A549 (cell line): ENCODE measurements at regions not wholly inside any gene's neighbourhood (a gene's known extent, or its start where the extent isn't known, plus 50 kb on each side); places are given as distances from the start of the nearest gene placed in this dataset.

Experiments
- ATAC-seq, 2 experiments: fragments of 200-7000 bp in 1 of 2; fragments of >200 bp in 1 of 2; cut with Nextera tagmentation in 1 of 2; cut with Tn5 transposase in 1 of 2; 3 replicates each; pipeline versions ENCODE4 v1.8.0 to v1.9.1; 2018 to 2020; ENCODE audit warnings: mild to moderate bottlenecking in 1 of 2, moderate library complexity in 1 of 2
- CTCF ChIA-PET: fragments of 300-600 bp; sonication (Branson Sonifier 250); formaldehyde crosslinking; extraction: SDS; loops from one replicate; lab custom pipeline; 2021; ENCODE audit warnings: antibody characterized with exemption, inconsistent platforms; lab: Yijun Ruan, JAX
- POLR2A ChIA-PET: fragments of 350-600 bp; formaldehyde crosslinking; extraction: SDS; loops from one replicate; lab custom pipeline; 2021; ENCODE audit warnings: antibody characterized with exemption, inconsistent platforms; lab: Yijun Ruan, JAX
- DNase-seq, 2 experiments: peaks; one replicate each; pipeline versions ENCODE4 v3.0.0 to v3.0.0-alpha.2; 2011 to 2016; ENCODE audit warnings: low read depth in 1 of 2, low spot score in 1 of 2
- FAIRE-seq: peaks from 2 replicates; lab custom pipeline; 2011; peaks lifted over from hg19 to GRCh38; lab: Jason Lieb, UNC
- H3K27ac ChIP-seq, 2 experiments: fragments of >200 bp; sonication (Bioruptor Twin); formaldehyde crosslinking; 3 replicates each; pipeline ENCODE4 v1.5.1; 2016 to 2017
- H3K4me1 ChIP-seq: fragments of >200 bp; sonication (Bioruptor Twin); formaldehyde crosslinking; 3 replicates; pipeline ENCODE4 v1.6.1; 2016
- H3K4me2 ChIP-seq: fragments of >200 bp; sonication (Bioruptor Twin); formaldehyde crosslinking; 3 replicates; pipeline ENCODE4 v1.6.1; 2016
- H3K4me3 ChIP-seq: fragments of >200 bp; sonication (Bioruptor Twin); formaldehyde crosslinking; 3 replicates; pipeline ENCODE4 v1.5.1; 2016
- H3K9me3 ChIP-seq: fragments of >200 bp; sonication (Bioruptor Twin); formaldehyde crosslinking; 3 replicates; pipeline ENCODE4 v1.6.1; 2016
- CBX2 ChIP-seq: fragments of 200-600 bp; sonication (generic); IDR thresholded peaks from 2 replicates; pipeline ENCODE4 v1.6.1; 2016; ENCODE audit warnings: low read depth, mild to moderate bottlenecking, borderline replicate concordance
- ELK1 ChIP-seq: fragments of 150-350 bp; IDR thresholded peaks from 2 replicates; pipeline ENCODE4 v1.6.1; 2014; ENCODE audit warnings: low read depth, mild to moderate bottlenecking, low read length
- FOSL2 ChIP-seq, 2 experiments: fragments of 450-650 bp in 1 of 2; fragments of >200 bp in 1 of 2; sonication (Bioruptor Twin) in 1 of 2; formaldehyde crosslinking; IDR thresholded peaks; 2 replicates each; pipeline versions ENCODE4 v1.5.0 to v1.6.1; 2016 to 2020; ENCODE audit warnings: mild to moderate bottlenecking in 1 of 2, moderate library complexity in 1 of 2
- HEYL ChIP-seq: fragments of 250-450 bp; sonication (Bioruptor Pico); IDR thresholded peaks from 2 replicates; pipeline ENCODE4 v1.8.0; 2021; ENCODE audit warnings: mild to moderate bottlenecking, moderate library complexity
- HOXB13 ChIP-seq: fragments of 250-450 bp; sonication (Bioruptor Pico); IDR thresholded peaks from 2 replicates; pipeline ENCODE4 v1.5.0; 2020; ENCODE audit warnings: low read depth, mild to moderate bottlenecking, moderate library complexity
- HOXB5 ChIP-seq: fragments of 250-450 bp; sonication (Bioruptor Pico); IDR thresholded peaks from 2 replicates; pipeline ENCODE4 v1.5.0; 2020; ENCODE audit warnings: mild to moderate bottlenecking, moderate library complexity
- JUN ChIP-seq, 2 experiments: fragments of >200 bp; sonication (Bioruptor Twin); formaldehyde crosslinking; IDR thresholded peaks; 2 replicates in 1 of 2; 3 replicates in 1 of 2; pipeline ENCODE4 v1.6.1; 2016 to 2017
- JUNB ChIP-seq: fragments of >200 bp; sonication (Bioruptor Twin); formaldehyde crosslinking; IDR thresholded peaks from 2 replicates; pipeline ENCODE4 v1.6.1; 2016
- MAX ChIP-seq: IDR thresholded peaks from 2 replicates; pipeline ENCODE4 v1.6.1; 2012
- PBX3 ChIP-seq: IDR thresholded peaks from 2 replicates; pipeline ENCODE4 v1.6.1; 2012
- PHF8 ChIP-seq: fragments of 200-600 bp; sonication (generic); IDR thresholded peaks from 2 replicates; pipeline ENCODE4 v1.6.1; 2016; ENCODE audit warnings: low read depth, mild to moderate bottlenecking, antibody characterized with exemption, moderate library complexity, borderline replicate concordance
- POLR2AphosphoS2 ChIP-seq: conservative IDR thresholded peaks from 2 replicates; pipeline ENCODE4 v1.6.1; 2012; ENCODE audit warnings: low read length, improper control_type of control experiment, inconsistent platforms
- RARB ChIP-seq: fragments of 250-450 bp; sonication (Bioruptor Pico); IDR thresholded peaks from 2 replicates; pipeline ENCODE4 v1.8.0; 2021; ENCODE audit warnings: mild to moderate bottlenecking, moderate library complexity
- RCOR1 ChIP-seq: fragments of 150-350 bp; IDR thresholded peaks from 2 replicates; pipeline ENCODE4 v1.6.1; 2014; ENCODE audit warnings: antibody characterized with exemption, low read length, low read depth
- REST ChIP-seq: fragments of 200-600 bp; sonication (generic); IDR thresholded peaks from 2 replicates; pipeline ENCODE4 v1.6.1; 2016; ENCODE audit warnings: antibody characterized with exemption, mild to moderate bottlenecking, moderate library complexity
- RFX5 ChIP-seq: fragments of 450-650 bp; IDR thresholded peaks from 2 replicates; pipeline ENCODE4 v1.7.1; 2014; ENCODE audit warnings: antibody characterized with exemption, mild to moderate bottlenecking, moderate library complexity
- USF2 ChIP-seq: fragments of 450-650 bp; IDR thresholded peaks from 2 replicates; pipeline ENCODE4 v1.6.1; 2014; ENCODE audit warnings: antibody characterized with exemption
- ZFP36 ChIP-seq: fragments of 450-650 bp; IDR thresholded peaks from 2 replicates; pipeline ENCODE4 v1.6.1; 2014; ENCODE audit warnings: borderline replicate concordance; ENCODE audit not compliant: partially characterized antibody
- WGBS: methylation state at CpG from one replicate; pipeline ENCODE4 v1.1.6; 2017; ENCODE audit errors: missing lambda C conversion rate; 5-methylcytosine and 5-hydroxymethylcytosine counted together

GRCh38 chr20:56698297-56698696 is 69.2 kb downstream of the TFAP2C start (continued):
- TF ChIP-seq REST (no peak), MAX (no peak), RFX5 (no peak), HEYL (no peak), CBX2 (no peak), PBX3 (no peak), USF2 (no peak)
- TF ChIP-seq, all 56 proteins: peak for 0

GRCh38 chr20:56698749-56699148 is 69.6 kb downstream of the TFAP2C start:
- TF ChIP-seq ZFP36 (no peak), MAX (no peak), JUNB (no peak), RFX5 (no peak), FOSL2 (IDR thresholded peaks at IDR 0.05) (no peak), FOSL2 (CRISPR knock-in tag; IDR thresholded peaks at IDR 0.05) (no peak), RARB (CRISPR knock-in tag) (no peak), JUN (IDR thresholded peaks at IDR 0.05) (no peak), HOXB5 (CRISPR knock-in tag) (no peak)
- Histone ChIP-seq H3K9me3 (no peaks in the 10 kb centered on the region), H3K4me3 (no peak overlapping the region), H3K4me1 (no peaks in the 10 kb centered on the region), H3K27ac (no peak overlapping the region), H3K4me2 (no peak overlapping the region)
- WGBS, result 53% methylated on average over 7 of the region's 7 CpGs
- POLR2A ChIA-PET, result interaction anchor here (0.7 kb wide), 1 partner anchor 13 kb away, joined by 3 read pairs; no protein-coding TSS in a partner anchor
- ATAC-seq (no peak), DNase-seq (no peak), FAIRE-seq (no peak)
- CTCF ChIA-PET, result interaction anchor here (1.1 kb wide), 1 partner anchor 16 kb away, joined by 3 read pairs; no protein-coding TSS in a partner anchor

- ATAC-seq (no peak), FAIRE-seq (no peak), DNase-seq (no peak)
- no peaks in the 10 kb centered on the region for H3K4me1 ChIP-seq
- H3K4me3 ChIP-seq, result no peak overlapping the region
- WGBS, result 80% methylated on average over 20 of the region's 21 CpGs
- no peaks in the 10 kb centered on the region for H3K9me3 ChIP-seq
- POLR2A ChIA-PET, result no interaction called here
- H3K4me2 ChIP-seq, result no peak overlapping the region
- CTCF ChIA-PET, result interaction anchor here (1.0 to 1.2 kb wide), 2 partner anchors 31 to 46 kb away, joined by 3 to 4 read pairs; no protein-coding TSS in a partner anchor
- no peak overlapping the region for H3K27ac ChIP-seq
- TF ChIP-seq HOXB13 (CRISPR knock-in tag) (no peak), POLR2AphosphoS2 (no peak), PHF8 (no peak), ELK1 (no peak), RCOR1 (no peak), JUNB (no peak)
Measured at GRCh38 chr20:56702931-56703840, 74.1 kb downstream of the TFAP2C start.
